H1 (cell line): ENCODE measurements at regions not wholly inside any gene's neighbourhood (a gene's known extent, or its start where the extent isn't known, plus 50 kb on each side); places are given as distances from the start of the nearest gene placed in this dataset.
"Not testable (repeated sequence)": the region's sequence is repeated elsewhere in the genome, so short reads cannot be mapped to it uniquely, and the experiment has no call there.

Experiments used
- CTCF ChIA-PET: fragments of 300-600 bp; sonication (Branson Sonifier 250); formaldehyde crosslinking; loops from one replicate; lab custom pipeline; 2021; ENCODE audit not compliant: partially characterized antibody; lab: Charles Lee
- POLR2A ChIA-PET: fragments of 300-600 bp; sonication (Branson Sonifier 250); formaldehyde crosslinking; loops from one replicate; lab custom pipeline; 2021; ENCODE audit warnings: inconsistent platforms; ENCODE audit not compliant: partially characterized antibody; lab: Charles Lee
- DNase-seq, 2 experiments: peaks; one replicate each; pipeline versions ENCODE4 v3.0.0 to v3.0.0-alpha.2; 2010 to 2022; ENCODE audit warnings: low spot score in 2 of 2, low read depth in 1 of 2, mixed read lengths in 1 of 2
- FAIRE-seq: peaks from 2 replicates; lab custom pipeline; 2011; peaks lifted over from hg19 to GRCh38; lab: Jason Lieb, UNC
- H2AFZ ChIP-seq: 2 replicates; pipeline ENCODE4 v1.8.1; 2012; ENCODE audit warnings: low read length, inconsistent platforms
- H2AK5ac ChIP-seq: 2 replicates; pipeline ENCODE4 v1.6.1; 2013; ENCODE audit warnings: low read depth, low read length
- H2BK120ac ChIP-seq: replicated peaks from 2 replicates; pipeline ENCODE3; 2013; ENCODE audit warnings: low read depth, low read length, inconsistent platforms
- H2BK12ac ChIP-seq: 2 replicates; pipeline ENCODE4 v1.6.1; 2013; ENCODE audit warnings: low read depth, low read length
- H2BK15ac ChIP-seq: 2 replicates; pipeline ENCODE4 v1.6.1; 2013; ENCODE audit warnings: low read length
- H2BK20ac ChIP-seq: 2 replicates; pipeline ENCODE4 v1.6.1; 2013; ENCODE audit warnings: low read length
- H2BK5ac ChIP-seq: 2 replicates; pipeline ENCODE4 v1.6.1; 2013; ENCODE audit warnings: low read depth, low read length
- H3K14ac ChIP-seq: 2 replicates; pipeline ENCODE4 v1.6.1; 2013; ENCODE audit warnings: inconsistent platforms; ENCODE audit not compliant: insufficient read length
- H3K18ac ChIP-seq: 2 replicates; pipeline ENCODE4 v1.6.1; 2013; ENCODE audit warnings: low read length; ENCODE audit errors: extremely low read depth
- H3K23ac ChIP-seq: 2 replicates; pipeline ENCODE4 v1.6.1; 2013; ENCODE audit warnings: inconsistent platforms; ENCODE audit not compliant: insufficient read length
- H3K23me2 ChIP-seq: 2 replicates; pipeline ENCODE4 v1.6.1; 2013; ENCODE audit warnings: low read depth, low read length
- H3K27ac ChIP-seq: 2 replicates; pipeline ENCODE4 v1.6.1; 2011; ENCODE audit warnings: low read depth, low read length, inconsistent platforms
- H3K27me3 ChIP-seq, 4 experiments: replicated peaks in 1 of 4; 1 replicate in 1 of 4; 2 replicates in 3 of 4; pipeline versions ENCODE4 v1.6.1 to v1.8.1; 2011 to 2013; ENCODE audit warnings: low read length in 3 of 4, mild to moderate bottlenecking in 3 of 4, inconsistent platforms in 2 of 4, mixed read lengths in 2 of 4, moderate library complexity in 1 of 4; ENCODE audit not compliant: control insufficient read depth in 3 of 4, insufficient read depth in 3 of 4; ENCODE audit errors: extremely low read depth in 1 of 4
- H3K36me3 ChIP-seq, 4 experiments: 2 replicates each; pipeline versions ENCODE4 v1.6.1 to v1.8.1; 2011 to 2013; ENCODE audit warnings: mild to moderate bottlenecking in 4 of 4, low read length in 3 of 4, moderate library complexity in 2 of 4, control low read depth in 1 of 4, inconsistent platforms in 1 of 4; ENCODE audit not compliant: insufficient read depth in 4 of 4, control insufficient read depth in 2 of 4
- H3K4ac ChIP-seq: replicated peaks from 2 replicates; pipeline ENCODE3; 2013; ENCODE audit warnings: low read length, low read depth, mixed read lengths, inconsistent platforms; ENCODE audit not compliant: insufficient read length
- H3K4me1 ChIP-seq, 4 experiments: replicated peaks in 1 of 4; 1 replicate in 1 of 4; 2 replicates in 3 of 4; pipeline versions ENCODE4 v1.6.1 to v1.8.1; 2011 to 2013; ENCODE audit warnings: low read length in 3 of 4, inconsistent platforms in 2 of 4, mixed read lengths in 1 of 4; ENCODE audit not compliant: insufficient read depth in 4 of 4, control insufficient read depth in 3 of 4
- H3K4me2 ChIP-seq, 2 experiments: 2 replicates each; pipeline versions ENCODE4 v1.6.1 to v1.8.1; 2011 to 2013; ENCODE audit warnings: low read depth in 2 of 2, low read length in 2 of 2, control low read depth in 1 of 2, inconsistent platforms in 1 of 2, mild to moderate bottlenecking in 1 of 2; ENCODE audit not compliant: insufficient read depth in 1 of 2
- H3K4me3 ChIP-seq, 4 experiments: fragments of 200-600, 300-600 bp in 1 of 4; sonication (generic), shearing (Covaris generic), sonication (Bioruptor Twin) in 1 of 4; 2 replicates each; pipeline versions ENCODE4 v1.5.1 to v1.8.1; 2011 to 2016; ENCODE audit warnings: low read length in 4 of 4, low read depth in 3 of 4, control low read depth in 2 of 4, inconsistent platforms in 2 of 4, mild to moderate bottlenecking in 2 of 4, mixed read lengths in 1 of 4, moderate library complexity in 1 of 4; ENCODE audit not compliant: insufficient read depth in 2 of 4; ENCODE audit errors: extremely low read depth in 1 of 4
- H3K56ac ChIP-seq: replicated peaks from 2 replicates; pipeline ENCODE3; 2013; ENCODE audit warnings: low read depth, mild to moderate bottlenecking, mixed read lengths, low read length, inconsistent platforms; ENCODE audit not compliant: insufficient read length
- H3K79me1 ChIP-seq: 2 replicates; pipeline ENCODE4 v1.6.1; 2013; ENCODE audit warnings: low read depth, low read length, control low read depth
- H3K79me2 ChIP-seq, 2 experiments: 2 replicates each; pipeline versions ENCODE4 v1.6.1 to v1.8.1; 2012 to 2013; ENCODE audit warnings: low read length in 2 of 2, mild to moderate bottlenecking in 2 of 2, inconsistent platforms in 1 of 2; ENCODE audit not compliant: insufficient read depth in 2 of 2, control insufficient read depth in 1 of 2
- H3K9ac ChIP-seq, 4 experiments: replicated peaks in 1 of 4; 1 replicate in 1 of 4; 2 replicates in 3 of 4; pipeline versions ENCODE4 v1.6.1 to v1.8.1; 2011 to 2013; ENCODE audit warnings: low read depth in 3 of 4, low read length in 3 of 4, control low read depth in 2 of 4, mild to moderate bottlenecking in 2 of 4, moderate library complexity in 2 of 4, inconsistent platforms in 1 of 4; ENCODE audit errors: extremely low read depth in 1 of 4
- H3K9me3 ChIP-seq, 2 experiments: 2 replicates each; pipeline versions ENCODE4 v1.6.1 to v1.8.1; 2012 to 2013; ENCODE audit warnings: mild to moderate bottlenecking in 2 of 2, moderate library complexity in 2 of 2, control low read depth in 1 of 2, inconsistent platforms in 1 of 2, low read depth in 1 of 2, low read length in 1 of 2, mixed read lengths in 1 of 2; ENCODE audit not compliant: insufficient read depth in 2 of 2
- H4K20me1 ChIP-seq, 2 experiments: replicated peaks in 1 of 2; 2 replicates each; pipeline versions ENCODE3 to v1.8.1; 2011 to 2013; ENCODE audit warnings: inconsistent platforms in 2 of 2, low read length in 2 of 2, mild to moderate bottlenecking in 1 of 2; ENCODE audit not compliant: insufficient read depth in 2 of 2, control insufficient read depth in 1 of 2
- H4K5ac ChIP-seq: 2 replicates; pipeline ENCODE4 v1.6.1; 2013; ENCODE audit warnings: low read length, low read depth, mixed read lengths, inconsistent platforms; ENCODE audit not compliant: insufficient read length
- H4K8ac ChIP-seq: 2 replicates; pipeline ENCODE4 v1.8.0; 2013; ENCODE audit warnings: mild to moderate bottlenecking, moderate library complexity, low read length, inconsistent platforms; ENCODE audit not compliant: insufficient read depth; ENCODE audit errors: extremely low read depth
- H4K91ac ChIP-seq: replicated peaks from 2 replicates; pipeline ENCODE3; 2013; ENCODE audit warnings: low read length, mixed read lengths, inconsistent platforms; ENCODE audit not compliant: insufficient read length
- WGBS, 2 experiments: shearing (Covaris generic) in 1 of 2; methylation state at CpG; one replicate each; pipeline versions ENCODE4 v1.1.6 to v1.1.7; 2013 to 2015; ENCODE audit warnings: low lambda C conversion rate in 2 of 2, mixed read lengths in 2 of 2, inconsistent platforms in 1 of 2, low coverage in 1 of 2, missing lambda C conversion rate in 1 of 2; ENCODE audit not compliant: insufficient replicate concordance in 2 of 2, insufficient coverage in 1 of 2, insufficient read length in 1 of 2; ENCODE audit errors: extremely low coverage in 1 of 2, missing lambda C conversion rate in 1 of 2; 5-methylcytosine and 5-hydroxymethylcytosine counted together

GRCh38 chr3:81182086-81182875, 579.2 kb downstream of the GBE1 start:
- not testable (repeated sequence) for H4K20me1 ChIP-seq, H3K18ac ChIP-seq, H3K56ac ChIP-seq, H4K5ac ChIP-seq, H3K27ac ChIP-seq, H3K23me2 ChIP-seq, H3K9me3 ChIP-seq, H2BK5ac ChIP-seq, H3K9ac ChIP-seq, H2BK15ac ChIP-seq, H3K4ac ChIP-seq, H4K8ac ChIP-seq, H3K4me3 ChIP-seq, H2BK20ac ChIP-seq, H3K14ac ChIP-seq, H3K79me1 ChIP-seq, H2BK12ac ChIP-seq, FAIRE-seq, H2AFZ ChIP-seq, H2BK120ac ChIP-seq, DNase-seq, H3K79me2 ChIP-seq, H3K27me3 ChIP-seq, H3K36me3 ChIP-seq, H3K4me1 ChIP-seq, H3K23ac ChIP-seq, H2AK5ac ChIP-seq, H3K4me2 ChIP-seq, H4K91ac ChIP-seq
- POLR2A ChIA-PET = interaction anchor here (0.6 kb wide), 1 partner anchor 404 kb away, joined by 3 read pairs; no protein-coding TSS in a partner anchor
- 92% methylated on average over 12 of the region's 12 CpGs; no CpG with 5 or more reads in 1 of the 2 experiments for WGBS, 2 experiments
- CTCF ChIA-PET = interaction anchor here (4.4 kb wide), 1 partner anchor 10 kb away, joined by 18 read pairs; no protein-coding TSS in a partner anchor
